NCI-H345 (cell line): ENCODE measurements at regions not wholly inside any gene's neighbourhood (a gene's known extent, or its start where the extent isn't known, plus 50 kb on each side); places are given as distances from the start of the nearest gene placed in this dataset.
A peak's percentile ranks its signal among the peaks of the same experiment; 100 is the strongest.
"Not testable (repeated sequence)": the region's sequence is repeated elsewhere in the genome, so short reads cannot be mapped to it uniquely, and the experiment has no call there.

ENCODE experiments used
- DNase-seq: peaks from one replicate; lab custom pipeline; 2025; lab: John Stamatoyannopoulos, UW

GRCh38 chr4:54843946-54844345, 186.2 kb downstream of the KIT start:
- no peak for DNase-seq

DNA sequence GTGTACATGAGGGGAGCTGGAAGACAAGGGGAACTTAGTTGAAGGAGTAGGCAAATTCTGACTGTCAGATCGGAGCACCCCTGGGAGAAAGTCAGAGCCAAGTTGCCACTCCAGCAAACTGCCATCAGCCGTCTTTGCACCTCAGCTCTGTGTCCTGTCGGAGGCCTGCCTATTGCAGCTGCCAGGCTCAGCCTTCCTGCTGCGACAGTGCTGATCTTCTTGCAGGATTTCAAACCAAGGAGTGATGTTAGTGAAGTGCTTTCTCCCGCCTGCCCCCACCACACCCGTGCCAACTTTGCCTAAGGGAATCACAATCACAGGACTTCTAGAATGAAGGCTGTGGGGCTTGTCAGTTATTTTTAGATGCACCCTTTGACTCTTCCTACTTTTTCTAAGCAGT, 185.3 kb downstream of the KIT start:
- DNase-seq, result peak; percentile 6

DNA sequence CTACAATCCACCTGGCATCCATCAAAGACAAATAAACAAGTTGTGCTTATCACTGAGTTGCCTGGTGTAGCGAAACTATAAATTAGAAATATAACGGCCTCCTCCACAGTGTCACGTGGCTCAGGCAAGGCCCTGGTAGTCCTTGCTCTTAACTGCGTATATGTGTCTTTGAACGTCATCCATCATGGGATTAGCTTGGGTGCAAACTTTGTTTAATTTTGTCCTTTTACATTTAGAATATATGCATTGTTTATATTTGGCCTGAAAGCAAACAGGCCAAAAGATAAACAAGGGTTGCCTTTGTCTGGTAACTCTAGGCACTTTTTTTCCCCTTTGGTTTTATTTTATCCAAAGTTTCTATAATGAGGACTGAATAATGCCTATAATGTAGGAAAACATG, 184.9 kb downstream of the KIT start:
- no peak for DNase-seq

DNA sequence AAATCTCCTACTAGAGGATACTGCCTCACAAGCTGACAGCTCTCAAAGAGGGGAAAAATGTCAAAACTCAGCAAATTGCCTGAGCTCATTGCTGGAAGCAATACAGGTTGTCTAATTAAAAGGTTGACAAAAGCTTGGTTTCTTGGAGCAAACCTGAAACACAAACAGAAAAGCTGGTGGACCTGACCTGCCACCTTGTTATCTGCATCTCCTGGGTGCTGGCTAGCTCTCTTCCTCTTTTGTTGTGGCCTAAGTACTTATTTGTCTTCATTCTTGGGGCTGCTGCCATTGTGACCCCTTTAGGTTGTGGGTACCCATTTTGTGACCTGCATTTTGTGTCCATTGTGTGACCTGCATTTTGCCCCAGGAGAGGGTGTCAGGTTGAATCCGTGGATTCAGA, 184.5 kb downstream of the KIT start:
- DNase-seq, result no peak

DNA sequence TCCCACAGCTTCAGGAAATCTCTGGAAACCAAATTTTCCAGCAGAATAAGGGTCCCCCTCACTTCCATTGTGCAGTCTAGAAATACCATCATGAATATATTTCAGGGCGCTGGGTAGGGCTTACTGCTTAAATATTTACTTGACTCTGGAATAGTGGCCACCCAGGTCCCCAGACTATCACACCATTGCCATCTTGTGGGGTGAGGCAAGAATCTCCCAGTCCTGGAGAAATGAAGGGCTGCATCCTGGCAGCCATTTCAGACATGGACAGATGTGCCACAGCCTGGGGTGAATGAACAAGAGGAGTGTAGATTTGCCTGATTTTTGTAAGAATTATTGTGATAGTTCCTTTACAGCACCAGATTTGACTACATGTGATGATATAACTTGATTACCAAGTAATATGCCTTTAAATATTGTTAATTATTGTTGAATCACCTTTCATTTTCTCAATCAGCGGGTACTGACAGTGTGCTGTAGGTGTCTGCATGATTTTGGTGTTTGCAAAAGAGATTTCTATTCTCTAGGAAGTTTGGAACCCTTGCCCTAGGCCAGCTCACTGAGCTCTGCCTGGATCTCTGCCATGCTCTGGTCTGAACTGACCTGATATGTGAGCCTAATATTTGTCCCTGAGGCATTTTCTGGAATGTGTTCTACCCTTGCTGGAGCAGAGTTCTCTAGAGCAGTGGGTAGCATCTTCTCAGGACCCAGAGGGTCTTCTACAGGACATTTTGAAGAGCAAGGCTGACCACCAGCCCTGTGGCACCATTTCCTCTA, 183.4 kb downstream of the KIT start:
- no peak for DNase-seq

DNA sequence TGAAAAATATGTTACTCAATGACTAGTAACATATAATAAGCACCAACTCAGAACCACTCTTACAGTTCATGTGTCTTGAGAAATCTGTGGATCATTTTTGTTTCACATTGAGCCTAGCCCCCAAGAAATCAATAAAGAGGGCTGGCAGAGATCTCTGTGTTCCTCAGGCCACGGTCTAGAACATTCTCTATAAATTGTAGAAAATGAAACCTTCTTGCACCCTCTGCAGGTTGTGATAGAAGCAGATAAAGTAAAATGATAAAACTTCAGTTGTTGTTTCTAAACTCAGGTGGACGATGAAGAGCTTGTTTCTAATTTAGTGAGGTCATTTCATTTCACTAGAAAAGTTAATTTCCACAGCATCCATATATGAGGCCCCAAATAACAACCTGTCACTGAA, 182.7 kb downstream of the KIT start:
- DNase-seq, result no peak

DNA sequence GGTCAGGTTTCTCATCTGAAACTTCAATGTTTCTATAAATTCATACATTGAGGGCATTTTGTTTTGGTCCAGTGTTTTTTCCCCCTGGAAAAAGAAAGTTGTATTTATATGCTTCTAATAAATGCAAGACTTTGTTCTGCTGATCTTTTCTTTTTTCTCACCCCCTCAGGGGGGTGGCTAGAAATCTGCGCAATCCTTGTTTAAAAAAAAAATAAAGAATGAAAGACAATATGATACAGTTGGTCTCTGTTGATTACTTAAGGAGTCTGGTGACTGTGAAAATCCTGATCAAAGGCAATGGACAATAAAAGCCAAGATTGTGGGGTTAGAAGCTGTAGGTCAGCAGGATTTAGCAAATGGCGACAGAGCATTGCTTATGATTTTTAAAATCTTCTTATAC, 180.5 kb downstream of the KIT start:
- DNase-seq, result no peak

DNA sequence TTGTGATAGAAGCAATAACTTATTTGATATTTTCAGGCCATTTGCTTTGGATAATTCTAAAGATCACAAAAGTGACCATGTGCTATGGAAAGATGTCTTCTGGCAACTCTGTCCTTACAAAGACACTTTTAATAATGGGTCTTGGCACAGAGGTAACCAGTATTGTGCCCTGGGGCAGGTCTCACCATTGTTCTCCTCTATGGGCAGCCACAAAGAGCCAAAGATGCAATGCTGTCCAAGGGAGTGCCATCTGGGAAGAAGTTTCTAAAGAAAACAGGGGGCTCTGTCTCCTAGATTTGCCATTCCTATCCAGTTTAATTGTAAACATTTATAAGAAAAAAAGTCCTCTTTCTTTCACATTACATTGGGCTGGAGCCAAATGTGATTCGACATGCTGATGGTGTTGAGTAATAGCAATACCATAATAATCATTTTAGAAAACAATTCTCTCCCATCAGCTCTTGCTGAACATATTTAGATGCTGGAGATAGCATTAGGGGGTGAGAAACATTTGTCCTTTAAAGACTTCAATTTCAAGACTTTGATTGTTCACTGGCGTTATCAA, 179.9 kb downstream of the KIT start:
- DNase-seq, result no peak

DNA sequence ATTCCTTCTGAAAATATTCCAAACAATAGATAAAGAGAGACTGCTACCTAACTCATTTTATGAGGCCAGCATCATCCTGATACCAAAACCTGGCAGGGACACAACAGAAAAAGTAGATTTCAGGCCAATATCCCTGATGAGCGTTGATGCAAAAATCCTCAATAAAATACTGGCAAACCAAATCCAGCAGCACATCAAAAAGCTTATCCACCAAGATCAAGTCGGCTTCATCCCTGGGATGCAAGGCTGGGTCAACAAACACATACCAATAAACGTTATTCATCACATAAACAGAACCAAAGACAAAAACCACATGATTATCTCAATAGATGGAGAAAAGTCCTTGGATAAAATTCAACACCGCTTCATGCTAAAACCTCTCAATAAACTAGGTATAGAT, 170.6 kb downstream of the KIT start:
- DNase-seq, result not testable (repeated sequence)

DNA sequence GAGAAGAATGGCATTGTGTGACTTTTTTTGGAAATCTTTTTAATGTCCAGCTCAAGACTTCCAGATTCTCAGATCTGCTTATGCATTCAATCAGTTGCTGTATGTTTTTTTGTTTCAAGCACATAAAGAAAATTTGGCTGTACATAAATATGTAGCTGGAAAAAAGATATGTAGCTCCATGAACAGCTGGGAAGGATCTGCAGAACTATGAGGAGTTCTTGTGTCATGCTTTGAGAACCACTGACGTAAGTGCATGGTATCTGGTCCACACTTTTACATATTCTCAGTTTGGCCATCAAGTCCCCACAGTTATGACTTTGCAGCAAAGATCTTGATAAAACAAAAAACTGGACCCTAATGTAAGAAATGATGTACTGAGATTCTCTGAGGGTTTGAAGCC, 165.9 kb downstream of the KIT start:
- no peak for DNase-seq

GRCh38 chr4:54819034-54819433, 161.3 kb downstream of the KIT start:
- no peak for DNase-seq

DNA sequence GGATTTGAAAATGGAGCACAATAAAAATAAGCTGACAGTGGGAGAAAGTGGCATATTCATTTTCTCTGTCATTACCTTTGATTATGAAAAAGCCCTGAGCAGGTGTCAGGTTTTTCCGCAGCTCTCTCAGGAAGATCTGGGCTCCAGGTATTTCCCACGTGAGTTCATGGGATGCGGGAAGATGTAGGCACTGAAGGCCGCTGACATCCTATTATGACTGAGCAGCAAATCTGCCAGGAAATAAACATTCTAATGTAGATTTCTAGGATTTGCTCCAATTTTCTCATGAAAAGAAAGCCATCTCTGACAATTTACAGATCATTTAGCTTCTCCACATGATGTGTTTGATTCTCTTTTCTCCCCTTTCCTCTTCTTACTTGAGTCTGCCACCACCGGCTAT, 160.7 kb downstream of the KIT start:
- no peak for DNase-seq

- DNase-seq, result no peak
These were observed 155.9 kb downstream of the KIT start for GRCh38 chr4:54813674-54814073.

DNA sequence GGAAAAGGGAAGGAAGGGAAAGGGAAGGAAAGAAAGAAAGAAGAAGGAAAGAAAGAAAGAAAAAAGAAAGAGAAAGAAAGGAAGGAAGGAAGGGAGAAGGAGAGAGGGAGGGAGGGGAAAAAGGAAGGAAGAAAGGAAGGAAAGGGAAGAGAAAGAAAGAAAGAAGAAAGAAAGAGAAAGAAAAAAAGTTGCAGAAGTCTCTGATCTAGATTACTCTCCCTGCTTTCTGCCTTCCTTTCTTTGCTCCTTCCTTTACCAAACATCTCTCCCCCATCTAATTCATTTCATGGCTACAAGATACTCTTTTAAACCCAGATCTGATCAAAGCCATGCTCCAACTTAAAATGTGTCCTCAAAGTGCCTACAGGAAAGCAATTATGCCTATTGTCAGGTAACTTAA, 148.6 kb downstream of the KIT start:
- DNase-seq, result no peak

- no peak for DNase-seq
These were observed 144.6 kb downstream of the KIT start for GRCh38 chr4:54802336-54802735.

- DNase-seq, result no peak
These were observed 143.2 kb downstream of the KIT start for GRCh38 chr4:54800831-54801530.

- no peak for DNase-seq
These were observed 136.8 kb downstream of the KIT start for GRCh38 chr4:54794579-54794978.

- no peak for DNase-seq
These were observed 136.2 kb downstream of the KIT start for GRCh38 chr4:54793856-54794422.
